ENCODE measurements at regions not wholly inside any gene's neighbourhood (a gene's known extent, or its start where the extent isn't known, plus 50 kb on each side); places are given as distances from the start of the nearest gene placed in this dataset.

- TF ChIP-seq SIN3A (IDR thresholded peaks at IDR 0.05; ENCODE audit: borderline replicate concordance, insufficient read depth, low read length) (no peak), TAF1 (IDR thresholded peaks at IDR 0.05; ENCODE audit: borderline replicate concordance, insufficient read depth, low read length) (no peak), FOXP2 (optimal IDR thresholded peaks at IDR 0.05; ENCODE audit: borderline replicate concordance, extremely low read depth, extremely low read length, insufficient read depth) (no peak), POLR2AphosphoS5 (IDR thresholded peaks at IDR 0.05; ENCODE audit: low read depth, low read length) (no peak)
- TF ChIP-seq, protein P1, sequence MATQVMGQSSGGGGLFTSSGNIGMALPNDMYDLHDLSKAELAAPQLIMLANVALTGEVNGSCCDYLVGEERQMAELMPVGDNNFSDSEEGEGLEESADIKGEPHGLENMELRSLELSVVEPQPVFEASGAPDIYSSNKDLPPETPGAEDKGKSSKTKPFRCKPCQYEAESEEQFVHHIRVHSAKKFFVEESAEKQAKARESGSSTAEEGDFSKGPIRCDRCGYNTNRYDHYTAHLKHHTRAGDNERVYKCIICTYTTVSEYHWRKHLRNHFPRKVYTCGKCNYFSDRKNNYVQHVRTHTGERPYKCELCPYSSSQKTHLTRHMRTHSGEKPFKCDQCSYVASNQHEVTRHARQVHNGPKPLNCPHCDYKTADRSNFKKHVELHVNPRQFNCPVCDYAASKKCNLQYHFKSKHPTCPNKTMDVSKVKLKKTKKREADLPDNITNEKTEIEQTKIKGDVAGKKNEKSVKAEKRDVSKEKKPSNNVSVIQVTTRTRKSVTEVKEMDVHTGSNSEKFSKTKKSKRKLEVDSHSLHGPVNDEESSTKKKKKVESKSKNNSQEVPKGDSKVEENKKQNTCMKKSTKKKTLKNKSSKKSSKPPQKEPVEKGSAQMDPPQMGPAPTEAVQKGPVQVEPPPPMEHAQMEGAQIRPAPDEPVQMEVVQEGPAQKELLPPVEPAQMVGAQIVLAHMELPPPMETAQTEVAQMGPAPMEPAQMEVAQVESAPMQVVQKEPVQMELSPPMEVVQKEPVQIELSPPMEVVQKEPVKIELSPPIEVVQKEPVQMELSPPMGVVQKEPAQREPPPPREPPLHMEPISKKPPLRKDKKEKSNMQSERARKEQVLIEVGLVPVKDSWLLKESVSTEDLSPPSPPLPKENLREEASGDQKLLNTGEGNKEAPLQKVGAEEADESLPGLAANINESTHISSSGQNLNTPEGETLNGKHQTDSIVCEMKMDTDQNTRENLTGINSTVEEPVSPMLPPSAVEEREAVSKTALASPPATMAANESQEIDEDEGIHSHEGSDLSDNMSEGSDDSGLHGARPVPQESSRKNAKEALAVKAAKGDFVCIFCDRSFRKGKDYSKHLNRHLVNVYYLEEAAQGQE (IDR thresholded peaks at IDR 0.05; ENCODE audit: insufficient read depth in 1 of 2, low read depth in 2 of 2, low read length in 2 of 2): no peak
Observed at GRCh38 chr20:58054780-58055373, 173.6 kb downstream of the ANKRD60 start.

DNA sequence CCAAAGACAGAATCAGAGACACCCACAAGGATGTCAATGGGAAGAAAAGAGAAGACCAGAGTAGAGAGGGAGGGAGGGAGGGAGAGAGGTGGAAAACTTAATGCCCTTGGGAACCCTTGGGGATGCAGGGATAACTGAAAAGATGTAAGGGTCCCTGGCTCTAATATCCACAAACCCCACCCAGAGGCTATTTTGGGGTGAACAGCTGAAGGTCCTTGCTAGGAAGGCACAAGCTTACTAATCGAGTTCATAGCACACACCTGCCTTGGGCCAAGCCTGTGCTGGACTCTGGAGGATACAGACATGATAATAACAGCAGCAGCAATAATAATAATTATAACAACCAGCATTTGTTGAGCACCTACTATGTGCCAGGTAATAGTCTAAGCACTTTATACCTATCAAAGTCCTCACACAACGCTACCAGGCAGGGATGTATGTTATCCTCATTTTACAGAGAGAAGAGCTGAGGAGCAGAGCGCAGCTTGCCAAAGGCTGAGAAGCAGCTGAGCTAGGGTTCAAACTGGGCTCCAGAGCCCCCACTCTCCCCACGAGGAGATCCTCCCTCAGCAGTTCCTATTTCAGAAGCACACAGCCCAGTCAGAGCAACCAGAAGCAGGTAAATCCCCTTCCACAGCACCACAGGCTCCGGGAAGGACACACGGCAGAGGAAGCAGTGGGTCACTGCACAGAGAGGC is 174.2 kb downstream of the ANKRD60 start:
- TF ChIP-seq POLR2AphosphoS5 (IDR thresholded peaks at IDR 0.05; ENCODE audit: low read depth, low read length): no peak
- no peak for TF ChIP-seq TAF1 (IDR thresholded peaks at IDR 0.05; ENCODE audit: borderline replicate concordance, insufficient read depth, low read length)
- no peak for TF ChIP-seq FOXP2 (optimal IDR thresholded peaks at IDR 0.05; ENCODE audit: borderline replicate concordance, extremely low read depth, extremely low read length, insufficient read depth)
- TF ChIP-seq SIN3A (IDR thresholded peaks at IDR 0.05; ENCODE audit: borderline replicate concordance, insufficient read depth, low read length): no peak
- TF ChIP-seq, protein P1 (IDR thresholded peaks at IDR 0.05; ENCODE audit: insufficient read depth in 1 of 2, low read depth in 2 of 2, low read length in 2 of 2): no peak

- TF ChIP-seq TAF1 (IDR thresholded peaks at IDR 0.05; ENCODE audit: borderline replicate concordance, insufficient read depth, low read length): no peak
- no peak for TF ChIP-seq POLR2AphosphoS5 (IDR thresholded peaks at IDR 0.05; ENCODE audit: low read depth, low read length)
- no peak for TF ChIP-seq SIN3A (IDR thresholded peaks at IDR 0.05; ENCODE audit: borderline replicate concordance, insufficient read depth, low read length)
- no peak for TF ChIP-seq FOXP2 (optimal IDR thresholded peaks at IDR 0.05; ENCODE audit: borderline replicate concordance, extremely low read depth, extremely low read length, insufficient read depth)
- TF ChIP-seq, protein P1 (IDR thresholded peaks at IDR 0.05; ENCODE audit: insufficient read depth in 1 of 2, low read depth in 2 of 2, low read length in 2 of 2): no peak
Observed at GRCh38 chr20:58053391-58054055, 174.9 kb downstream of the ANKRD60 start.

- TF ChIP-seq TAF1 (IDR thresholded peaks at IDR 0.05; ENCODE audit: borderline replicate concordance, insufficient read depth, low read length) (no peak), FOXP2 (optimal IDR thresholded peaks at IDR 0.05; ENCODE audit: borderline replicate concordance, extremely low read depth, extremely low read length, insufficient read depth) (no peak), POLR2AphosphoS5 (IDR thresholded peaks at IDR 0.05; ENCODE audit: low read depth, low read length) (no peak), SIN3A (IDR thresholded peaks at IDR 0.05; ENCODE audit: borderline replicate concordance, insufficient read depth, low read length) (no peak)
- TF ChIP-seq, protein P1 (IDR thresholded peaks at IDR 0.05; ENCODE audit: insufficient read depth in 1 of 2, low read depth in 2 of 2, low read length in 2 of 2): no peak
Observed at GRCh38 chr20:58051367-58051766, 177.1 kb downstream of the ANKRD60 start.
